Stomach (tissue), 4 donors: ENCODE measurements at regions not wholly inside any gene's neighbourhood (a gene's known extent, or its start where the extent isn't known, plus 50 kb on each side); places are given as distances from the start of the nearest gene placed in this dataset.

ENCODE experiments used
- CTCF ChIP-seq, 7 experiments: fragments of 450-650 bp in 4 of 7; fragments of 200-600 bp in 3 of 7; sonication (generic) in 3 of 7; IDR thresholded peaks; one replicate each; pipeline ENCODE4 v1.5.1; 2016 to 2019; ENCODE audit warnings: antibody characterized with exemption in 7 of 7, control low read depth in 2 of 7, mild to moderate bottlenecking in 1 of 7
- POLR2A ChIP-seq, 4 donors: fragments of 450-650 bp; IDR thresholded peaks; one replicate each; pipeline ENCODE4 v1.6.1; 2016; ENCODE audit warnings: antibody characterized with exemption in 4 of 4, control low read depth in 2 of 4, mild to moderate bottlenecking in 1 of 4, moderate library complexity in 1 of 4

- TF ChIP-seq POLR2A (IDR thresholded peaks at IDR 0.05) (no peak), CTCF (IDR thresholded peaks at IDR 0.05) (no peak)
Observed at GRCh38 chr5:174338185-174339010, 292.9 kb downstream of the NSG2 start.
